ENCODE measurements at regions not wholly inside any gene's neighbourhood (a gene's known extent, or its start where the extent isn't known, plus 50 kb on each side); places are given as distances from the start of the nearest gene placed in this dataset.

GRCh38 chr2:53108246-53108645 is 659.4 kb upstream of the CHAC2 start:
- Histone ChIP-seq H3K27me3 (replicated peaks in 2 of 5; ENCODE audit: control insufficient read depth in 4 of 5, insufficient read depth in 5 of 5, low read length in 4 of 5) (no peaks in the 10 kb centered on the region), H3K4me3 (ENCODE audit: control insufficient read depth in 1 of 7, extremely low read depth in 1 of 7, insufficient read depth in 4 of 7, low read depth in 2 of 7, low read length in 6 of 7) (no peak overlapping the region), H3K36me3 (ENCODE audit: control insufficient read depth in 4 of 4, insufficient read depth in 4 of 4, low read length in 3 of 4) (no peaks in the 10 kb centered on the region), H3K9me3 (ENCODE audit: control extremely low read depth in 1 of 5, control insufficient read depth in 4 of 5, insufficient read depth in 2 of 5, low read depth in 1 of 5, low read length in 4 of 5) (peaks cover 0 to 2% (median 0%) of the 10 kb centered on the region in 5 experiments), H3K4me1 (ENCODE audit: control extremely low read depth in 1 of 4, control insufficient read depth in 4 of 4, insufficient read depth in 4 of 4, low read length in 3 of 4) (no peaks in the 10 kb centered on the region), H3K27ac (ENCODE audit: insufficient read depth in 1 of 2, low read depth in 1 of 2, low read length in 2 of 2, poor library complexity in 1 of 2, severe bottlenecking in 2 of 2) (no peak overlapping the region)
- no peak for DNase-seq
- ChIA-PET POLR2A (no interaction called here), CTCF (no interaction called here)
- 86% methylated on average over 1 of the region's 2 CpGs for WGBS (ENCODE audit: insufficient coverage)

- no peak for DNase-seq
- ChIA-PET CTCF (interaction anchor here (0.6 kb wide), 1 partner anchor 525 kb away, joined by 3 read pairs; no protein-coding TSS in a partner anchor), POLR2A (no interaction called here)
- no peak overlapping the region for H3K27ac ChIP-seq (ENCODE audit: insufficient read depth in 1 of 2, low read depth in 1 of 2, low read length in 2 of 2, poor library complexity in 1 of 2, severe bottlenecking in 2 of 2)
- no peaks in the 10 kb centered on the region for H3K36me3 ChIP-seq (ENCODE audit: control insufficient read depth in 4 of 4, insufficient read depth in 4 of 4, low read length in 3 of 4)
- H3K4me3 ChIP-seq (ENCODE audit: control insufficient read depth in 1 of 7, extremely low read depth in 1 of 7, insufficient read depth in 4 of 7, low read depth in 2 of 7, low read length in 6 of 7), result no peak overlapping the region
- no CpG with 5 or more reads among the region's 4 CpGs for WGBS (ENCODE audit: insufficient coverage)
- H3K27me3 ChIP-seq (replicated peaks in 2 of 5; ENCODE audit: control insufficient read depth in 4 of 5, insufficient read depth in 5 of 5, low read length in 4 of 5), result peaks cover 0 to 1% (median 0%) of the 10 kb centered on the region in 5 experiments
- H3K4me1 ChIP-seq (ENCODE audit: control extremely low read depth in 1 of 4, control insufficient read depth in 4 of 4, insufficient read depth in 4 of 4, low read length in 3 of 4), result no peaks in the 10 kb centered on the region
- no peaks in the 10 kb centered on the region for H3K9me3 ChIP-seq (ENCODE audit: control extremely low read depth in 1 of 5, control insufficient read depth in 4 of 5, insufficient read depth in 2 of 5, low read depth in 1 of 5, low read length in 4 of 5)
Measured at GRCh38 chr2:53104263-53104662, 663.3 kb upstream of the CHAC2 start.

- Histone ChIP-seq H3K27ac (ENCODE audit: insufficient read depth in 1 of 2, low read depth in 1 of 2, low read length in 2 of 2, poor library complexity in 1 of 2, severe bottlenecking in 2 of 2) (no peak overlapping the region), H3K4me3 (ENCODE audit: control insufficient read depth in 1 of 7, extremely low read depth in 1 of 7, insufficient read depth in 4 of 7, low read depth in 2 of 7, low read length in 6 of 7) (no peak overlapping the region), H3K9me3 (ENCODE audit: control extremely low read depth in 1 of 5, control insufficient read depth in 4 of 5, insufficient read depth in 2 of 5, low read depth in 1 of 5, low read length in 4 of 5) (no peaks in the 10 kb centered on the region), H3K36me3 (ENCODE audit: control insufficient read depth in 4 of 4, insufficient read depth in 4 of 4, low read length in 3 of 4) (no peaks in the 10 kb centered on the region), H3K27me3 (replicated peaks in 2 of 5; ENCODE audit: control insufficient read depth in 4 of 5, insufficient read depth in 5 of 5, low read length in 4 of 5) (peaks cover 0 to 1% (median 0%) of the 10 kb centered on the region in 5 experiments), H3K4me1 (ENCODE audit: control extremely low read depth in 1 of 4, control insufficient read depth in 4 of 4, insufficient read depth in 4 of 4, low read length in 3 of 4) (no peaks in the 10 kb centered on the region)
- ChIA-PET CTCF (no interaction called here), POLR2A (no interaction called here)
- no peak for DNase-seq
Measured at GRCh38 chr2:53103679-53104078, 663.9 kb upstream of the CHAC2 start.

GRCh38 chr2:53098696-53099078 is 668.9 kb upstream of the CHAC2 start:
- no peaks in the 10 kb centered on the region for H3K9me3 ChIP-seq (ENCODE audit: control extremely low read depth in 1 of 5, control insufficient read depth in 4 of 5, insufficient read depth in 2 of 5, low read depth in 1 of 5, low read length in 4 of 5)
- H3K27me3 ChIP-seq (replicated peaks in 2 of 5; ENCODE audit: control insufficient read depth in 4 of 5, insufficient read depth in 5 of 5, low read length in 4 of 5), result peaks cover 0 to 1% (median 0%) of the 10 kb centered on the region in 5 experiments
- no peak overlapping the region for H3K4me3 ChIP-seq (ENCODE audit: control insufficient read depth in 1 of 7, extremely low read depth in 1 of 7, insufficient read depth in 4 of 7, low read depth in 2 of 7, low read length in 6 of 7)
- no peak for DNase-seq
- H3K4me1 ChIP-seq (ENCODE audit: control extremely low read depth in 1 of 4, control insufficient read depth in 4 of 4, insufficient read depth in 4 of 4, low read length in 3 of 4), result no peaks in the 10 kb centered on the region
- no peak overlapping the region for H3K27ac ChIP-seq (ENCODE audit: insufficient read depth in 1 of 2, low read depth in 1 of 2, low read length in 2 of 2, poor library complexity in 1 of 2, severe bottlenecking in 2 of 2)
- 100% methylated on average over 2 of the region's 4 CpGs for WGBS (ENCODE audit: insufficient coverage)
- ChIA-PET POLR2A (no interaction called here), CTCF (no interaction called here)
- no peaks in the 10 kb centered on the region for H3K36me3 ChIP-seq (ENCODE audit: control insufficient read depth in 4 of 4, insufficient read depth in 4 of 4, low read length in 3 of 4)

- CTCF ChIA-PET, result no interaction called here
Measured at GRCh38 chr2:53096351-53096750, 671.3 kb upstream of the CHAC2 start.

GRCh38 chr2:53095664-53096063 is 671.9 kb upstream of the CHAC2 start:
- DNase-seq, result no peak

More at GRCh38 chr2:53096351-53096750, 671.3 kb upstream of the CHAC2 start:
- DNase-seq, result no peak
- H3K4me3 ChIP-seq (ENCODE audit: control insufficient read depth in 1 of 7, extremely low read depth in 1 of 7, insufficient read depth in 4 of 7, low read depth in 2 of 7, low read length in 6 of 7), result no peak overlapping the region
- H3K27ac ChIP-seq (ENCODE audit: insufficient read depth in 1 of 2, low read depth in 1 of 2, low read length in 2 of 2, poor library complexity in 1 of 2, severe bottlenecking in 2 of 2), result no peak overlapping the region
- no peaks in the 10 kb centered on the region for H3K4me1 ChIP-seq (ENCODE audit: control extremely low read depth in 1 of 4, control insufficient read depth in 4 of 4, insufficient read depth in 4 of 4, low read length in 3 of 4)
- H3K9me3 ChIP-seq (ENCODE audit: control extremely low read depth in 1 of 5, control insufficient read depth in 4 of 5, insufficient read depth in 2 of 5, low read depth in 1 of 5, low read length in 4 of 5), result no peaks in the 10 kb centered on the region
- H3K36me3 ChIP-seq (ENCODE audit: control insufficient read depth in 4 of 4, insufficient read depth in 4 of 4, low read length in 3 of 4), result no peaks in the 10 kb centered on the region
- WGBS (ENCODE audit: insufficient coverage), result 100% methylated on average over 2 of the region's 4 CpGs
- peaks cover 0 to 1% (median 0%) of the 10 kb centered on the region in 5 experiments for H3K27me3 ChIP-seq (replicated peaks in 2 of 5; ENCODE audit: control insufficient read depth in 4 of 5, insufficient read depth in 5 of 5, low read length in 4 of 5)
- POLR2A ChIA-PET, result no interaction called here

GRCh38 chr2:53095227-53095626 is 672.4 kb upstream of the CHAC2 start:
- H3K27ac ChIP-seq (ENCODE audit: insufficient read depth in 1 of 2, low read depth in 1 of 2, low read length in 2 of 2, poor library complexity in 1 of 2, severe bottlenecking in 2 of 2), result no peak overlapping the region
- WGBS (ENCODE audit: insufficient coverage), result no CpG with 5 or more reads among the region's 1 CpG
- ChIA-PET CTCF (no interaction called here), POLR2A (no interaction called here)
- no peaks in the 10 kb centered on the region for H3K27me3 ChIP-seq (replicated peaks in 2 of 5; ENCODE audit: control insufficient read depth in 4 of 5, insufficient read depth in 5 of 5, low read length in 4 of 5)
- DNase-seq, result no peak
- H3K9me3 ChIP-seq (ENCODE audit: control extremely low read depth in 1 of 5, control insufficient read depth in 4 of 5, insufficient read depth in 2 of 5, low read depth in 1 of 5, low read length in 4 of 5), result no peaks in the 10 kb centered on the region
- H3K36me3 ChIP-seq (ENCODE audit: control insufficient read depth in 4 of 4, insufficient read depth in 4 of 4, low read length in 3 of 4), result no peaks in the 10 kb centered on the region
- H3K4me1 ChIP-seq (ENCODE audit: control extremely low read depth in 1 of 4, control insufficient read depth in 4 of 4, insufficient read depth in 4 of 4, low read length in 3 of 4), result no peaks in the 10 kb centered on the region
- H3K4me3 ChIP-seq (ENCODE audit: control insufficient read depth in 1 of 7, extremely low read depth in 1 of 7, insufficient read depth in 4 of 7, low read depth in 2 of 7, low read length in 6 of 7), result no peak overlapping the region

More at GRCh38 chr2:53095664-53096063, 671.9 kb upstream of the CHAC2 start:
- Histone ChIP-seq H3K27me3 (replicated peaks in 2 of 5; ENCODE audit: control insufficient read depth in 4 of 5, insufficient read depth in 5 of 5, low read length in 4 of 5) (peaks cover 0 to 1% (median 0%) of the 10 kb centered on the region in 5 experiments), H3K36me3 (ENCODE audit: control insufficient read depth in 4 of 4, insufficient read depth in 4 of 4, low read length in 3 of 4) (no peaks in the 10 kb centered on the region), H3K4me1 (ENCODE audit: control extremely low read depth in 1 of 4, control insufficient read depth in 4 of 4, insufficient read depth in 4 of 4, low read length in 3 of 4) (no peaks in the 10 kb centered on the region), H3K4me3 (ENCODE audit: control insufficient read depth in 1 of 7, extremely low read depth in 1 of 7, insufficient read depth in 4 of 7, low read depth in 2 of 7, low read length in 6 of 7) (no peak overlapping the region), H3K9me3 (ENCODE audit: control extremely low read depth in 1 of 5, control insufficient read depth in 4 of 5, insufficient read depth in 2 of 5, low read depth in 1 of 5, low read length in 4 of 5) (no peaks in the 10 kb centered on the region), H3K27ac (ENCODE audit: insufficient read depth in 1 of 2, low read depth in 1 of 2, low read length in 2 of 2, poor library complexity in 1 of 2, severe bottlenecking in 2 of 2) (no peak overlapping the region)
- WGBS (ENCODE audit: insufficient coverage), result no CpG with 5 or more reads among the region's 1 CpG
- ChIA-PET CTCF (no interaction called here), POLR2A (no interaction called here)

All from common myeloid progenitor, CD34-positive (primary cell).